ENCODE measurements at regions not wholly inside any gene's neighbourhood (a gene's known extent, or its start where the extent isn't known, plus 50 kb on each side); places are given as distances from the start of the nearest gene placed in this dataset.

DNA sequence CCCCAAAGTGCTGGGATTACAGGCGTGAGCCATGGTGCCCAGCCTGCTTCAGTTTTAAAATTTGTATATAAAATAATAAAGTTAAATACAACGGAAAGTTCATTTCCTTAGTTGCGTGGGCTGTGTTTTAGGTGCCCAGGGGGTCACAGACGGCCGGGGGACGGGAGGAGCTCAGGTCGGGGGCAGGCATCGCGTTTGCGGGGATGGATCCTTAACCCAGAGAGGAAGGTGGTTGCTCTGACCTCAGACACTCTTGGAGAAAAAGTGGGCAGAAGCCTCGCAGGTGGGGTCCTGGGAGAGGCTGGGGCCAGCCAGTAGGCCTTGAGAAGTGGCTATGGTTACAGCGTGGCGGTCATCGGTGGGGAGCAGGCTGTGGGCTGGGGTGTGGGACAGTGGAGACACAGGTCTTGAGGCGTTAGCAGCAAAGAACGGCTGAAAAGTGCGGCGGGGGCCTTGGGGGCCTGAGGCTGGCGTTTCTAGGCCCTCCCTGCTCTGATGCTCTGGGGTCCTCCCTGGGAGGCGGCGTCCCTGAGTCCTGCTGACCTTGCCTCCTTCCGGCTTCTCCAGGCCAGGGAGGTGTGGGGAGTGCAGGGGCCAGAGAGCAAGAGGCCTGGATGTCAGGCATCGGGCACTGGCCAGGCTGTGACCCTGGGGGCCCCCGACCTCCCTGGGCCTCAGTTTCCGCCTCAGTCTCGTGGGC lies 54.4 kb downstream of the UNCX start:
- TF ChIP-seq, protein P1, sequence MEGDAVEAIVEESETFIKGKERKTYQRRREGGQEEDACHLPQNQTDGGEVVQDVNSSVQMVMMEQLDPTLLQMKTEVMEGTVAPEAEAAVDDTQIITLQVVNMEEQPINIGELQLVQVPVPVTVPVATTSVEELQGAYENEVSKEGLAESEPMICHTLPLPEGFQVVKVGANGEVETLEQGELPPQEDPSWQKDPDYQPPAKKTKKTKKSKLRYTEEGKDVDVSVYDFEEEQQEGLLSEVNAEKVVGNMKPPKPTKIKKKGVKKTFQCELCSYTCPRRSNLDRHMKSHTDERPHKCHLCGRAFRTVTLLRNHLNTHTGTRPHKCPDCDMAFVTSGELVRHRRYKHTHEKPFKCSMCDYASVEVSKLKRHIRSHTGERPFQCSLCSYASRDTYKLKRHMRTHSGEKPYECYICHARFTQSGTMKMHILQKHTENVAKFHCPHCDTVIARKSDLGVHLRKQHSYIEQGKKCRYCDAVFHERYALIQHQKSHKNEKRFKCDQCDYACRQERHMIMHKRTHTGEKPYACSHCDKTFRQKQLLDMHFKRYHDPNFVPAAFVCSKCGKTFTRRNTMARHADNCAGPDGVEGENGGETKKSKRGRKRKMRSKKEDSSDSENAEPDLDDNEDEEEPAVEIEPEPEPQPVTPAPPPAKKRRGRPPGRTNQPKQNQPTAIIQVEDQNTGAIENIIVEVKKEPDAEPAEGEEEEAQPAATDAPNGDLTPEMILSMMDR (IDR thresholded peaks at IDR 0.05), result no peak
- no peak for TF ChIP-seq POLR2A (IDR thresholded peaks at IDR 0.05)
- TF ChIP-seq POLR2AphosphoS5 (IDR thresholded peaks at IDR 0.05; ENCODE audit: insufficient read depth in 1 of 2, low read depth in 1 of 2), result no peak
